Fibroblast of lung (primary cell): ENCODE measurements at regions not wholly inside any gene's neighbourhood (a gene's known extent, or its start where the extent isn't known, plus 50 kb on each side); places are given as distances from the start of the nearest gene placed in this dataset.

Experiments
- DNase-seq, 2 donors: peaks; one replicate each; pipeline versions ENCODE4 v3.0.0 to v3.0.0-alpha.2; 2010; ENCODE audit warnings: low read depth in 2 of 2
- H2AFZ ChIP-seq: 2 replicates; pipeline ENCODE4 v1.5.1; 2012; ENCODE audit warnings: low read length, control low read depth, inconsistent platforms
- H3K27ac ChIP-seq: 2 replicates; pipeline ENCODE4 v1.5.1; 2011; ENCODE audit warnings: low read length, control low read depth; ENCODE audit not compliant: insufficient read depth
- H3K27me3 ChIP-seq: 2 replicates; pipeline ENCODE4 v1.5.1; 2011; ENCODE audit warnings: mild to moderate bottlenecking, low read length; ENCODE audit not compliant: control insufficient read depth, insufficient read depth
- H3K36me3 ChIP-seq: 2 replicates; pipeline ENCODE4 v1.5.1; 2011; ENCODE audit warnings: low read length; ENCODE audit not compliant: control insufficient read depth, insufficient read depth
- H3K4me1 ChIP-seq: 2 replicates; pipeline ENCODE4 v1.5.1; 2011; ENCODE audit warnings: low read length; ENCODE audit not compliant: control insufficient read depth, insufficient read depth; ENCODE audit errors: extremely low read depth
- H3K4me2 ChIP-seq: 2 replicates; pipeline ENCODE4 v1.5.1; 2011; ENCODE audit warnings: low read length, control low read depth; ENCODE audit not compliant: insufficient read depth; ENCODE audit errors: extremely low read depth
- H3K4me3 ChIP-seq, 4 experiments: fragments of 200-600 bp in 1 of 4; sonication (generic) in 1 of 4; replicated peaks in 1 of 4; 2 replicates each; pipeline ENCODE4 v1.5.1; 2011 to 2016; ENCODE audit warnings: low read length in 4 of 4, low read depth in 3 of 4, mild to moderate bottlenecking in 3 of 4, control low read depth in 2 of 4, inconsistent platforms in 1 of 4, mixed read lengths in 1 of 4; ENCODE audit not compliant: insufficient read depth in 1 of 4; ENCODE audit errors: control extremely low read depth in 1 of 4
- H3K79me2 ChIP-seq: 2 replicates; pipeline ENCODE4 v1.5.1; 2012; ENCODE audit warnings: mild to moderate bottlenecking, low read length, inconsistent platforms; ENCODE audit not compliant: control insufficient read depth, insufficient read depth
- H3K9ac ChIP-seq: 2 replicates; pipeline ENCODE4 v1.5.1; 2011; ENCODE audit warnings: mild to moderate bottlenecking, low read length, control low read depth; ENCODE audit not compliant: insufficient read depth
- H3K9me3 ChIP-seq: 2 replicates; pipeline ENCODE4 v1.5.1; 2012; ENCODE audit warnings: low read depth, low read length; ENCODE audit not compliant: control insufficient read depth, insufficient read depth
- H4K20me1 ChIP-seq: 2 replicates; pipeline ENCODE4 v1.5.1; 2011; ENCODE audit warnings: low read length; ENCODE audit not compliant: control insufficient read depth, insufficient read depth; ENCODE audit errors: extremely low read depth
- EZH2 ChIP-seq: IDR thresholded peaks from 2 replicates; pipeline ENCODE4 v1.5.1; 2012; ENCODE audit warnings: low read length, control low read depth, mild to moderate bottlenecking; ENCODE audit errors: missing control alignments
- TF ChIP-seq, protein P1 (sequence below), 2 donors: IDR thresholded peaks in 1 of 2; conservative IDR thresholded peaks in 1 of 2; 1 replicate in 1 of 2; 2 replicates in 1 of 2; pipeline ENCODE4 v1.5.1; 2011 to 2012; ENCODE audit warnings: low read length in 2 of 2, control low read depth in 1 of 2, inconsistent platforms in 1 of 2, low read depth in 1 of 2, mild to moderate bottlenecking in 1 of 2

DNA sequence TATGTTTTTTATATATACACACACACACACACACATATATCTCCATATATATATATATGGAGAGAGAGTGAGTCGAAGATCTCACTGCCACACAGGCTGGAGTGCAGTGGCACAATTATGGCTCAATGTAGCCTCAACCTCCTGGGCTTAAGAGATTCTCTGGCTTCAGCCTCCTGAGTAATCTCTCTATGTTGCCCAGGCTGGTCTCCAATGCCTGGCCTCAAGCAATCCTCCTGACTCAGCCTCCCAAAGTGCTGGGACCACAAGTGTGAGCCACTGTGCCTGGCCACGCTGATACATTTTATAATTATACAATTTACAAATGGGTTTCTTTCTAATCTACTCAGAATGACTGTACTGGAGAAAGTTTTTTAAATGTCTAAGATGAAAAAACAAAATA is 664.2 kb downstream of the PTPRC start:
- Histone ChIP-seq H3K9ac (no peak overlapping the region), H3K4me3 (no peak overlapping the region), H2AFZ (no peak overlapping the region), H3K27ac (no peak overlapping the region), H3K27me3 (no peaks in the 10 kb centered on the region), H4K20me1 (no peaks in the 10 kb centered on the region), H3K4me2 (no peak overlapping the region), H3K79me2 (no peaks in the 10 kb centered on the region), H3K4me1 (no peaks in the 10 kb centered on the region), H3K9me3 (no peaks in the 10 kb centered on the region), H3K36me3 (no peaks in the 10 kb centered on the region)
- no peak for DNase-seq
- TF ChIP-seq, protein P1, sequence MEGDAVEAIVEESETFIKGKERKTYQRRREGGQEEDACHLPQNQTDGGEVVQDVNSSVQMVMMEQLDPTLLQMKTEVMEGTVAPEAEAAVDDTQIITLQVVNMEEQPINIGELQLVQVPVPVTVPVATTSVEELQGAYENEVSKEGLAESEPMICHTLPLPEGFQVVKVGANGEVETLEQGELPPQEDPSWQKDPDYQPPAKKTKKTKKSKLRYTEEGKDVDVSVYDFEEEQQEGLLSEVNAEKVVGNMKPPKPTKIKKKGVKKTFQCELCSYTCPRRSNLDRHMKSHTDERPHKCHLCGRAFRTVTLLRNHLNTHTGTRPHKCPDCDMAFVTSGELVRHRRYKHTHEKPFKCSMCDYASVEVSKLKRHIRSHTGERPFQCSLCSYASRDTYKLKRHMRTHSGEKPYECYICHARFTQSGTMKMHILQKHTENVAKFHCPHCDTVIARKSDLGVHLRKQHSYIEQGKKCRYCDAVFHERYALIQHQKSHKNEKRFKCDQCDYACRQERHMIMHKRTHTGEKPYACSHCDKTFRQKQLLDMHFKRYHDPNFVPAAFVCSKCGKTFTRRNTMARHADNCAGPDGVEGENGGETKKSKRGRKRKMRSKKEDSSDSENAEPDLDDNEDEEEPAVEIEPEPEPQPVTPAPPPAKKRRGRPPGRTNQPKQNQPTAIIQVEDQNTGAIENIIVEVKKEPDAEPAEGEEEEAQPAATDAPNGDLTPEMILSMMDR (conservative IDR thresholded peaks at IDR 0.05 in 1 of 2, IDR thresholded peaks at IDR 0.05 in 1 of 2; ENCODE audit: low read depth in 1 of 2, low read length in 2 of 2) = no peak
- no peak for TF ChIP-seq EZH2

- Histone ChIP-seq H2AFZ (no peak overlapping the region), H3K79me2 (no peaks in the 10 kb centered on the region), H3K4me2 (no peak overlapping the region), H3K36me3 (no peaks in the 10 kb centered on the region), H3K4me3 (no peak overlapping the region), H3K9me3 (no peaks in the 10 kb centered on the region), H3K27me3 (no peaks in the 10 kb centered on the region), H4K20me1 (no peaks in the 10 kb centered on the region), H3K27ac (no peak overlapping the region), H3K9ac (no peak overlapping the region), H3K4me1 (no peaks in the 10 kb centered on the region)
- no peak for DNase-seq
- TF ChIP-seq, protein P1 (conservative IDR thresholded peaks at IDR 0.05 in 1 of 2, IDR thresholded peaks at IDR 0.05 in 1 of 2; ENCODE audit: low read depth in 1 of 2, low read length in 2 of 2) = no peak
- no peak for TF ChIP-seq EZH2
Observed at GRCh38 chr1:199305053-199305452, 666.2 kb downstream of the PTPRC start.

DNA sequence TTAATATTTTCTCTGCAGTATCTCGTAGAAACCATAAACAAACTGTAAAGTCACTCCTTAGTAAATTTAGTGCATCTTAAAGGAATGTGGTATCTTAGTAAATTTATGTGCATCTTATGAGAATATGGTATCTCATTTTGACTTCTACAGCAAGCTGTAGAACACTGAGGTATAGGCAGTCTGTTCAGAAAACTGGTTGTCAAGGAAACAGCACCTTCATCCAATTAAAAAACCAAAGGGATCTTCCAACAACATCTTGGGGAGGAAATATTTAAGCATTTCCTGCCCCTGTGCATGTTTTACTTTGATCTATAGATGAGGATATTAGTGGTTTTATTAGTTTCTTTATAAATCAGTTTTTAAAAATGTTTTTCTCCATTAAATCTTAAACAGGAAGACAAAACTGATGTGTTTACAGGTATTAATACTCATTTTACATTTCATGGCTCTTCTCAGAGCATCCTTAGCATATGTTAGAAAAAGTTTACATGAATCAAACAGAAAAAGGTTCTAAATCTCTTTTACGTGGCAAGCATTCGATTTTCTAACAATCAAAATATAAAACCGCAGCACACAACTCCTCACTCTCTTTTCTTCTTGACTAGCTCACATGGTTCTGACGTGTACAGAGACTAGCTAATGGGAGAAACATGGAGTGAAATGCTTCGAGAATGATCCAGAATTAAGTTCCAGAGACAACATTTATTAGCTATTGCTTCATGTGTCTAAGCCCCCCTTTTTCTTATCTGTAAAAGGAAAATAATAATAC is 668.8 kb downstream of the PTPRC start:
- Histone ChIP-seq H3K27me3 (no peaks in the 10 kb centered on the region), H4K20me1 (no peaks in the 10 kb centered on the region), H3K4me1 (no peaks in the 10 kb centered on the region), H3K27ac (no peak overlapping the region), H2AFZ (no peak overlapping the region), H3K9me3 (no peaks in the 10 kb centered on the region), H3K79me2 (no peaks in the 10 kb centered on the region), H3K36me3 (no peaks in the 10 kb centered on the region), H3K4me2 (no peak overlapping the region), H3K4me3 (no peak overlapping the region), H3K9ac (no peak overlapping the region)
- DNase-seq = no peak
- TF ChIP-seq, protein P1 (conservative IDR thresholded peaks at IDR 0.05 in 1 of 2, IDR thresholded peaks at IDR 0.05 in 1 of 2; ENCODE audit: low read depth in 1 of 2, low read length in 2 of 2) = no peak
- no peak for TF ChIP-seq EZH2
